ENCODE measurements at regions not wholly inside any gene's neighbourhood (a gene's known extent, or its start where the extent isn't known, plus 50 kb on each side); places are given as distances from the start of the nearest gene placed in this dataset.
"Not testable (repeated sequence)": the region's sequence is repeated elsewhere in the genome, so short reads cannot be mapped to it uniquely, and the experiment has no call there.

DNA sequence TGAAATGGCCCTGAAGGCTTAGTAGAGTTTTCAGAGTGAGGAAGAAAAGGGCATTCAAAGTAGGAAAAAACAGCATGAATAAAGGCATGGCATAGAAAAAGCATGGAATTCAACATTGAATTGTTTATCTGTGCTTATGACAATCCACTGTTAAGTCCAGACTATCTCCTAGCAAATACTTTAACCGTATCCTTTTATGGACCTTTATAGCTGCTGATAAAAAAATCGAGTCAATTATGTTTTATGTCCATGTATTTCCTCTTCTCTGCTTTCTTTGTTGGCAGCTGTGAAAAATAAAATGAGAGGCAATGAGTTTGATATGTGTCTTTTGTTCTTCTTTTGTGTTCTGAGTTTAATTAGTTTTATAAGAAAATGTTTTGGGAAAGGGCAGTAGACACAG, 70.4 kb downstream of the TDRD15 start:
- no peak overlapping the region for H3K18ac ChIP-seq (ENCODE audit: low read length)
- DNase-seq, result no peak
- H3K9ac ChIP-seq (ENCODE audit: low read length), result no peak overlapping the region
- no CpG with 5 or more reads among the region's 2 CpGs for WGBS (ENCODE audit: extremely low coverage, insufficient coverage, low lambda C conversion rate)
- H3K27me3 ChIP-seq (ENCODE audit: insufficient read depth, low read length, poor library complexity), result no peaks in the 10 kb centered on the region
- no peaks in the 10 kb centered on the region for H3K36me3 ChIP-seq (ENCODE audit: control insufficient read depth, insufficient read depth, low read length)
- H3K4me2 ChIP-seq (ENCODE audit: low read length), result no peak overlapping the region
- no peaks in the 10 kb centered on the region for H3K4me1 ChIP-seq (ENCODE audit: control insufficient read depth, low read depth, low read length)
- H2BK120ac ChIP-seq (ENCODE audit: low read depth, low read length), result no peak overlapping the region
- no peak overlapping the region for H3K56ac ChIP-seq (ENCODE audit: low read length)
- H3K4me3 ChIP-seq (ENCODE audit: low read length), result no peak overlapping the region
- no peak overlapping the region for H3K27ac ChIP-seq (ENCODE audit: low read depth, low read length)
- H3K4ac ChIP-seq (ENCODE audit: low read depth, low read length), result no peak overlapping the region
- no peaks in the 10 kb centered on the region for H3K79me1 ChIP-seq (ENCODE audit: low read length)
- no peak overlapping the region for H4K5ac ChIP-seq (ENCODE audit: low read length)
- no peak overlapping the region for H2AK5ac ChIP-seq (ENCODE audit: low read length)
- no peak overlapping the region for H2BK5ac ChIP-seq (ENCODE audit: low read length)
- no peaks in the 10 kb centered on the region for H3K79me2 ChIP-seq (ENCODE audit: control insufficient read depth, insufficient read depth, low read length)
- no peak overlapping the region for H4K8ac ChIP-seq (ENCODE audit: low read depth, low read length)
- H2BK15ac ChIP-seq (replicated peaks; ENCODE audit: low read depth), result no peak overlapping the region
- no peak overlapping the region for H3K23ac ChIP-seq (ENCODE audit: low read length)

DNA sequence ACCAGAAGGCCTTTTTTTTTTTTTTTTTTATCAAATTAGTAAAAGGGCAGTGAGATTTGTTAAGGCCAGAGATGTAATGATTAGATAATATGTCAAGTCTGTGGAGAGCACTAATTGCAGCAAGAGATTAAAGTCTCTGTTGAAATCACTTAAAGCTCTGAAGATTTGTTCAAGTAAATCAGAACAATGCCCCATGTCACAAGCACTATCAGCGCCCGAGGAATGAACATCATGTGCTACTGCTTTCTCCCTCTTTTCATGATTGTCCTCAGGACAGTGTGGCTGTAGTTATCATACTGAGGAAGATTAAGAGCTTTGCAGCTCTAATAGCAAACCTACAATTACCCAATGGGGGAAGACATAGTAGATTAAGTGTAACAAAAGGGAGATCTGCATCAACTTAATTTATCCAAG, 71.1 kb downstream of the TDRD15 start:
- H3K79me1 ChIP-seq (ENCODE audit: low read length), result no peaks in the 10 kb centered on the region
- H3K4ac ChIP-seq (ENCODE audit: low read depth, low read length), result no peak overlapping the region
- no peak overlapping the region for H3K23ac ChIP-seq (ENCODE audit: low read length)
- WGBS (ENCODE audit: extremely low coverage, insufficient coverage, low lambda C conversion rate), result no CpG with 5 or more reads among the region's 2 CpGs
- no peak overlapping the region for H3K18ac ChIP-seq (ENCODE audit: low read length)
- H4K8ac ChIP-seq (ENCODE audit: low read depth, low read length), result no peak overlapping the region
- no peaks in the 10 kb centered on the region for H3K4me1 ChIP-seq (ENCODE audit: control insufficient read depth, low read depth, low read length)
- H2BK15ac ChIP-seq (replicated peaks; ENCODE audit: low read depth), result no peak overlapping the region
- no peak overlapping the region for H3K56ac ChIP-seq (ENCODE audit: low read length)
- H2BK5ac ChIP-seq (ENCODE audit: low read length), result no peak overlapping the region
- no peak overlapping the region for H3K4me3 ChIP-seq (ENCODE audit: low read length)
- no peak overlapping the region for H3K27ac ChIP-seq (ENCODE audit: low read depth, low read length)
- no peak overlapping the region for H3K4me2 ChIP-seq (ENCODE audit: low read length)
- peak; percentile 96 for DNase-seq
- H3K79me2 ChIP-seq (ENCODE audit: control insufficient read depth, insufficient read depth, low read length), result no peaks in the 10 kb centered on the region
- no peaks in the 10 kb centered on the region for H3K27me3 ChIP-seq (ENCODE audit: insufficient read depth, low read length, poor library complexity)
- no peaks in the 10 kb centered on the region for H3K36me3 ChIP-seq (ENCODE audit: control insufficient read depth, insufficient read depth, low read length)
- H2AK5ac ChIP-seq (ENCODE audit: low read length), result no peak overlapping the region
- H3K9ac ChIP-seq (ENCODE audit: low read length), result no peak overlapping the region
- no peak overlapping the region for H2BK120ac ChIP-seq (ENCODE audit: low read depth, low read length)
- H4K5ac ChIP-seq (ENCODE audit: low read length), result no peak overlapping the region

- Histone ChIP-seq H3K23ac (ENCODE audit: low read length) (no peak overlapping the region), H3K27ac (ENCODE audit: low read depth, low read length) (no peak overlapping the region), H3K4me1 (ENCODE audit: control insufficient read depth, low read depth, low read length) (no peaks in the 10 kb centered on the region)
Observed at GRCh38 chr2:21195326-21195725, 71.6 kb downstream of the TDRD15 start.

GRCh38 chr2:21198637-21199036, 74.9 kb downstream of the TDRD15 start:
- Histone ChIP-seq H3K79me1 (ENCODE audit: low read length) (no peaks in the 10 kb centered on the region), H3K4me3 (ENCODE audit: low read length) (no peak overlapping the region), H4K8ac (ENCODE audit: low read depth, low read length) (no peak overlapping the region), H3K27me3 (ENCODE audit: insufficient read depth, low read length, poor library complexity) (no peaks in the 10 kb centered on the region), H3K23ac (ENCODE audit: low read length) (no peak overlapping the region), H4K5ac (ENCODE audit: low read length) (no peak overlapping the region), H3K9ac (ENCODE audit: low read length) (no peak overlapping the region), H3K79me2 (ENCODE audit: control insufficient read depth, insufficient read depth, low read length) (no peaks in the 10 kb centered on the region), H2BK120ac (ENCODE audit: low read depth, low read length) (no peak overlapping the region), H3K36me3 (ENCODE audit: control insufficient read depth, insufficient read depth, low read length) (no peaks in the 10 kb centered on the region), H2BK15ac (replicated peaks; ENCODE audit: low read depth) (no peak overlapping the region), H2AK5ac (ENCODE audit: low read length) (no peak overlapping the region), H3K4me2 (ENCODE audit: low read length) (no peak overlapping the region), H3K56ac (ENCODE audit: low read length) (no peak overlapping the region), H3K18ac (ENCODE audit: low read length) (no peak overlapping the region), H3K4me1 (ENCODE audit: control insufficient read depth, low read depth, low read length) (no peaks in the 10 kb centered on the region), H3K4ac (ENCODE audit: low read depth, low read length) (no peak overlapping the region), H2BK5ac (ENCODE audit: low read length) (no peak overlapping the region), H3K27ac (ENCODE audit: low read depth, low read length) (no peak overlapping the region)
- no CpG with 5 or more reads among the region's 5 CpGs for WGBS (ENCODE audit: extremely low coverage, insufficient coverage, low lambda C conversion rate)
- DNase-seq, result no peak

More at GRCh38 chr2:21195326-21195725, 71.6 kb downstream of the TDRD15 start:
- no peak overlapping the region for H3K56ac ChIP-seq (ENCODE audit: low read length)
- H3K79me2 ChIP-seq (ENCODE audit: control insufficient read depth, insufficient read depth, low read length), result no peaks in the 10 kb centered on the region
- no peak overlapping the region for H4K8ac ChIP-seq (ENCODE audit: low read depth, low read length)
- H3K79me1 ChIP-seq (ENCODE audit: low read length), result no peaks in the 10 kb centered on the region
- no peak overlapping the region for H3K4me3 ChIP-seq (ENCODE audit: low read length)
- no peak overlapping the region for H3K4me2 ChIP-seq (ENCODE audit: low read length)
- no peaks in the 10 kb centered on the region for H3K27me3 ChIP-seq (ENCODE audit: insufficient read depth, low read length, poor library complexity)
- DNase-seq, result peak; percentile 83
- no peak overlapping the region for H2BK15ac ChIP-seq (replicated peaks; ENCODE audit: low read depth)
- H3K36me3 ChIP-seq (ENCODE audit: control insufficient read depth, insufficient read depth, low read length), result no peaks in the 10 kb centered on the region
- H2AK5ac ChIP-seq (ENCODE audit: low read length), result no peak overlapping the region
- no peak overlapping the region for H3K9ac ChIP-seq (ENCODE audit: low read length)
- H2BK5ac ChIP-seq (ENCODE audit: low read length), result no peak overlapping the region
- no peak overlapping the region for H4K5ac ChIP-seq (ENCODE audit: low read length)
- no peak overlapping the region for H2BK120ac ChIP-seq (ENCODE audit: low read depth, low read length)
- H3K4ac ChIP-seq (ENCODE audit: low read depth, low read length), result no peak overlapping the region
- no peak overlapping the region for H3K18ac ChIP-seq (ENCODE audit: low read length)

- Histone ChIP-seq H3K27me3 (ENCODE audit: insufficient read depth, low read length, poor library complexity) (no peaks in the 10 kb centered on the region), H3K79me1 (ENCODE audit: low read length) (no peaks in the 10 kb centered on the region), H3K9ac (ENCODE audit: low read length) (no peak overlapping the region), H3K4me2 (ENCODE audit: low read length) (no peak overlapping the region), H3K23ac (ENCODE audit: low read length) (no peak overlapping the region), H3K4ac (ENCODE audit: low read depth, low read length) (no peak overlapping the region), H4K5ac (ENCODE audit: low read length) (no peak overlapping the region), H2BK15ac (replicated peaks; ENCODE audit: low read depth) (no peak overlapping the region), H3K4me1 (ENCODE audit: control insufficient read depth, low read depth, low read length) (no peaks in the 10 kb centered on the region), H2BK120ac (ENCODE audit: low read depth, low read length) (no peak overlapping the region), H3K18ac (ENCODE audit: low read length) (no peak overlapping the region), H3K79me2 (ENCODE audit: control insufficient read depth, insufficient read depth, low read length) (no peaks in the 10 kb centered on the region), H2BK5ac (ENCODE audit: low read length) (no peak overlapping the region), H3K27ac (ENCODE audit: low read depth, low read length) (no peak overlapping the region), H4K8ac (ENCODE audit: low read depth, low read length) (no peak overlapping the region), H3K4me3 (ENCODE audit: low read length) (no peak overlapping the region), H3K36me3 (ENCODE audit: control insufficient read depth, insufficient read depth, low read length) (no peaks in the 10 kb centered on the region), H3K56ac (ENCODE audit: low read length) (no peak overlapping the region), H2AK5ac (ENCODE audit: low read length) (no peak overlapping the region)
- no peak for DNase-seq
Observed at GRCh38 chr2:21203976-21204375, 80.2 kb downstream of the TDRD15 start.

DNA sequence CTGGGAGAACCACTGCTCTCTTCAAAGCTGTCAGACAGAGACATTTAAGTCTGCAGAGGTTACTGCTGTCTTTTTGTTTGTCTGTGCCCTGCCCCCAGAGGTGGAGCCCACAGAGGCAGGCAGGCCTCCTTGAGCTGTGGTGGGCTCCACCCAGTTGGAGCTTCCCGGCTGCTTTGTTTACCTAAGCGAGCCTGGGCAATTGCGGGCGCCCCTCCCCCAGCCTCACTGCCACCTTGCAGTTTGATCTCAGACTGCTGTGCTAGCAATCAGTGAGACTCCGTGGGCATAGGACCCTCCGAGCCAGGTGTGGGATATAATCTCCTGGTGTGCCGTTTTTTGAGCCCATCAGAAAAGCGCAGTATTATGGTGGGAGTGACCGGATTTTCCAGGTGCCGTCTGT, 90.3 kb downstream of the TDRD15 start:
- H3K36me3 ChIP-seq (ENCODE audit: control insufficient read depth, insufficient read depth, low read length); H2BK120ac ChIP-seq (ENCODE audit: low read depth, low read length); H3K79me1 ChIP-seq (ENCODE audit: low read length); H3K79me2 ChIP-seq (ENCODE audit: control insufficient read depth, insufficient read depth, low read length); H3K18ac ChIP-seq (ENCODE audit: low read length); H3K27ac ChIP-seq (ENCODE audit: low read depth, low read length); H2BK15ac ChIP-seq (replicated peaks; ENCODE audit: low read depth); H2AK5ac ChIP-seq (ENCODE audit: low read length); H3K4ac ChIP-seq (ENCODE audit: low read depth, low read length); H4K8ac ChIP-seq (ENCODE audit: low read depth, low read length); H4K5ac ChIP-seq (ENCODE audit: low read length); H3K4me2 ChIP-seq (ENCODE audit: low read length); H3K4me1 ChIP-seq (ENCODE audit: control insufficient read depth, low read depth, low read length); H3K56ac ChIP-seq (ENCODE audit: low read length); H3K4me3 ChIP-seq (ENCODE audit: low read length); H3K9ac ChIP-seq (ENCODE audit: low read length); H3K23ac ChIP-seq (ENCODE audit: low read length); H2BK5ac ChIP-seq (ENCODE audit: low read length); DNase-seq; H3K27me3 ChIP-seq (ENCODE audit: insufficient read depth, low read length, poor library complexity): not testable (repeated sequence)
- WGBS (ENCODE audit: extremely low coverage, insufficient coverage, low lambda C conversion rate), result no CpG with 5 or more reads among the region's 10 CpGs
